HCT116 (cell line): ENCODE measurements at regions not wholly inside any gene's neighbourhood (a gene's known extent, or its start where the extent isn't known, plus 50 kb on each side); places are given as distances from the start of the nearest gene placed in this dataset.
A peak's percentile ranks its signal among the peaks of the same experiment; 100 is the strongest.

Experiments used
- ATAC-seq: fragments of 200-7000 bp; cut with Tn5 transposase; 2 replicates; pipeline ENCODE4 v1.9.1; 2020; ENCODE audit warnings: mild to moderate bottlenecking, moderate library complexity
- BruUV-seq: library from RNA; stranded (reverse); fragments of 400-500 nt; replicated peaks from 2 replicates; lab custom pipeline; 2021; lab: Mats Ljungman, UMichigan
- CTCF ChIA-PET: fragments of 300-600 bp; sonication (Branson Sonifier 250); formaldehyde crosslinking; loops from one replicate; lab custom pipeline; 2021; ENCODE audit warnings: antibody characterized with exemption; lab: Charles Lee
- POLR2A ChIA-PET: fragments of 300-600, 350-600 bp; sonication (Branson Sonifier 250); formaldehyde crosslinking; loops from one replicate; lab custom pipeline; 2021; ENCODE audit warnings: antibody characterized with exemption; lab: Charles Lee
- RAD21 ChIA-PET, 2 experiments: fragments of 300-600 bp; sonication (Branson Sonifier 250); formaldehyde crosslinking; loops; one replicate each; lab custom pipeline; 2023; ENCODE audit warnings: low total read pairs in 2 of 2; ENCODE audit not compliant: uncharacterized antibody in 2 of 2, unreplicated experiment in 2 of 2, low non-redundant PET in 1 of 2; lab: Charles Lee
- DNase-seq: peaks from one replicate; pipeline ENCODE4 v3.0.0-alpha.2; 2010; ENCODE audit warnings: low read depth, low spot score
- H2AFZ ChIP-seq: fragments of 200-600 bp; shearing (Covaris generic), sonication (generic); 2 replicates; pipeline ENCODE4 v1.6.1; 2017; ENCODE audit warnings: low read depth, mixed run types, mixed read lengths, antibody characterized with exemption, low read length; ENCODE audit not compliant: poor library complexity, severe bottlenecking
- H3K27ac ChIP-seq: 2 replicates; pipeline ENCODE4 v1.5.1; 2012; ENCODE audit warnings: low read depth, low read length
- H3K27me3 ChIP-seq: fragments of 200-600 bp; sonication (generic); 2 replicates; pipeline ENCODE4 v1.6.1; 2016; ENCODE audit warnings: mixed run types, low read length, mixed read lengths; ENCODE audit not compliant: insufficient read depth
- H3K36me3 ChIP-seq, 2 experiments: fragments of 200-500 bp in 1 of 2; fragments of 200-600 bp in 1 of 2; sonication (Bioruptor generic) in 1 of 2; sonication (generic) in 1 of 2; 2 replicates each; pipeline versions ENCODE4 v1.5.1 to v1.6.1; 2014 to 2016; ENCODE audit warnings: low read length in 2 of 2, inconsistent platforms in 1 of 2, mixed read lengths in 1 of 2, mixed run types in 1 of 2; ENCODE audit not compliant: insufficient read depth in 2 of 2, control insufficient read depth in 1 of 2
- H3K4me1 ChIP-seq, 2 experiments: fragments of 200-600 bp in 1 of 2; sonication (generic) in 1 of 2; 2 replicates each; pipeline versions ENCODE4 v1.5.1 to v1.6.1; 2012 to 2017; ENCODE audit warnings: low read length in 2 of 2, inconsistent platforms in 1 of 2, mild to moderate bottlenecking in 1 of 2, mixed read lengths in 1 of 2, mixed run types in 1 of 2, moderate library complexity in 1 of 2; ENCODE audit not compliant: insufficient read depth in 2 of 2, control insufficient read depth in 1 of 2
- H3K4me2 ChIP-seq: fragments of 200-600 bp; sonication (generic); 2 replicates; pipeline ENCODE4 v1.6.1; 2017; ENCODE audit warnings: mixed run types, low read length, mixed read lengths
- H3K4me3 ChIP-seq, 2 experiments: fragments of 200-600 bp in 1 of 2; sonication (generic) in 1 of 2; replicated peaks in 1 of 2; 2 replicates each; pipeline ENCODE4 v1.5.1; 2011 to 2016; ENCODE audit warnings: low read length in 2 of 2, control low read depth in 1 of 2, low read depth in 1 of 2, mild to moderate bottlenecking in 1 of 2, mixed read lengths in 1 of 2, mixed run types in 1 of 2
- H3K79me2 ChIP-seq: fragments of 200-600 bp; sonication (generic); 2 replicates; pipeline ENCODE4 v1.6.1; 2017; ENCODE audit warnings: mild to moderate bottlenecking, mixed run types, low read length, moderate library complexity, mixed read lengths; ENCODE audit not compliant: insufficient read depth
- H3K9ac ChIP-seq: fragments of 200-600 bp; sonication (generic); 2 replicates; pipeline ENCODE4 v1.6.1; 2016; ENCODE audit warnings: low read length, mixed read lengths
- H3K9me2 ChIP-seq: fragments of 200-600 bp; sonication (generic), shearing (Covaris generic); 2 replicates; pipeline ENCODE4 v1.6.1; 2017; ENCODE audit warnings: mixed run types, mild to moderate bottlenecking, moderate library complexity; ENCODE audit not compliant: insufficient read depth
- H3K9me3 ChIP-seq, 2 experiments: fragments of 200-500 bp in 1 of 2; fragments of 200-600 bp in 1 of 2; sonication (Bioruptor generic) in 1 of 2; sonication (generic) in 1 of 2; 2 replicates each; pipeline ENCODE4 v1.6.1; 2014 to 2017; ENCODE audit warnings: low read length in 2 of 2, mixed read lengths in 2 of 2, inconsistent platforms in 1 of 2, low read depth in 1 of 2, mild to moderate bottlenecking in 1 of 2, mixed run types in 1 of 2, moderate library complexity in 1 of 2; ENCODE audit not compliant: control insufficient read depth in 1 of 2, insufficient read depth in 1 of 2
- H4K20me1 ChIP-seq: fragments of 200-600 bp; sonication (generic), shearing (Covaris generic); 2 replicates; pipeline ENCODE4 v1.6.1; 2017; ENCODE audit warnings: mixed run types, mild to moderate bottlenecking, moderate library complexity; ENCODE audit not compliant: insufficient read depth
- CEBPB ChIP-seq: IDR thresholded peaks from 2 replicates; pipeline ENCODE4 v1.6.1; 2012; ENCODE audit warnings: low read depth
- EGR1 ChIP-seq: IDR thresholded peaks from 2 replicates; pipeline ENCODE4 v1.6.1; 2012; ENCODE audit warnings: low read depth
- ELF1 ChIP-seq: IDR thresholded peaks from 2 replicates; pipeline ENCODE4 v1.6.1; 2012; ENCODE audit warnings: low read depth, borderline replicate concordance
- EZH2phosphoT487 ChIP-seq: fragments of 200-600 bp; IDR thresholded peaks from 2 replicates; pipeline ENCODE4 v1.6.1; 2018; ENCODE audit warnings: antibody characterized with exemption, borderline replicate concordance
- FOSL1 ChIP-seq: IDR thresholded peaks from 2 replicates; pipeline ENCODE4 v1.6.1; 2012; ENCODE audit warnings: low read depth
- JUND ChIP-seq: IDR thresholded peaks from 2 replicates; pipeline ENCODE4 v1.6.1; 2012
- MAX ChIP-seq: IDR thresholded peaks from 2 replicates; pipeline ENCODE4 v1.6.1; 2012
- RAD21 ChIP-seq: IDR thresholded peaks from 2 replicates; pipeline ENCODE4 v1.6.1; 2012; ENCODE audit warnings: low read depth, mild to moderate bottlenecking
- SP1 ChIP-seq: IDR thresholded peaks from 2 replicates; pipeline ENCODE4 v1.6.1; 2012; ENCODE audit warnings: low read depth
- YY1 ChIP-seq: IDR thresholded peaks from 2 replicates; pipeline ENCODE4 v1.6.1; 2011; ENCODE audit warnings: low read length, low read depth, moderate library complexity, mild to moderate bottlenecking; ENCODE audit not compliant: insufficient replicate concordance; ENCODE audit errors: extremely low read depth
- ZFX ChIP-seq: fragments of 450-650 bp; IDR thresholded peaks from 2 replicates; pipeline ENCODE4 v1.6.1; 2017
- intact Hi-C: fragments of 100-400 bp; cut with micrococcal nuclease; formaldehyde crosslinking; loops from 2 replicates; pipeline ENCODE4 v1.10.0; 2022
- TF ChIP-seq, protein P1 (sequence below): IDR thresholded peaks from 2 replicates; pipeline ENCODE4 v1.6.1; 2012; ENCODE audit warnings: low read depth

- TF ChIP-seq FOSL1 (no peak), CEBPB (peak; percentile 63; the same call in 1 of the 2 replicates), ZFX (no peak), MAX (no peak), YY1 (no peak), RAD21 (no peak), EGR1 (no peak)
- no peak for DNase-seq
- no TSS peak for BruUV-seq
- Histone ChIP-seq H3K36me3 (no peaks in the 10 kb centered on the region), H3K4me2 (peak overlapping the region; percentile 36; the same call in 1 of the 2 replicates), H3K79me2 (no peaks in the 10 kb centered on the region), H3K4me1 (peaks cover 0 to 10% of the 10 kb centered on the region in 2 experiments; a peak in 2 of 4 replicates), H3K27me3 (no peaks in the 10 kb centered on the region), H3K27ac (no peak overlapping the region), H3K9me3 (no peaks in the 10 kb centered on the region), H3K9me2 (no peaks in the 10 kb centered on the region), H4K20me1 (no peaks in the 10 kb centered on the region), H2AFZ (no peak overlapping the region), H3K4me3 (no peak overlapping the region), H3K9ac (no peak overlapping the region)
- POLR2A ChIA-PET = no interaction called here
- intact Hi-C loops = no loop called here
- peak; percentile 46; the same call in 1 of the 2 replicates for ATAC-seq
- RAD21 ChIA-PET = no interaction called here
- CTCF ChIA-PET = no interaction called here
Measured at GRCh38 chr6:120211955-120212792, 862.6 kb upstream of the MAN1A1 start.

DNA sequence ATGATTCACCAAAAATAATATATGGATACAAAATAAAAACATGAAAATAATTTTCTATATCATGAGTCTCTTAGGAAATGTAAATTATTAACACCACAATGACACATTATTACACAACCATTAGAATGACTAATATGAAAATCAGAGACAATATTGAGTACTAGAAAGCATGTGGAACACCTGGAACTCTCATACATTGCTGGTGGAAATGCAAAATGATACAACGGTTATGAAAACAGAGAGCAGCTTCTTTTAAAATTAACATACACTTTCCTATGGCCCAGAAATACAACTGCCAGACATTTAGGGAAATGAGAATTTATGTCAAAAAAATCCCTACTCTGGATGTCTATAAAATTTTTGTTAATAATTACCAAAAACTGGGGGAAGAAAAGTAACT, 853.3 kb upstream of the MAN1A1 start:
- ChIA-PET RAD21 (no interaction called here), CTCF (no interaction called here), POLR2A (no interaction called here)
- no TSS peak for BruUV-seq
- Histone ChIP-seq H4K20me1 (no peaks in the 10 kb centered on the region; the same call in 1 of the 2 replicates), H3K9me3 (no peaks in the 10 kb centered on the region), H3K27ac (no peak overlapping the region), H3K36me3 (no peaks in the 10 kb centered on the region), H3K4me2 (no peak overlapping the region), H3K79me2 (no peaks in the 10 kb centered on the region), H3K4me3 (no peak overlapping the region), H2AFZ (no peak overlapping the region), H3K4me1 (no peaks in the 10 kb centered on the region), H3K9ac (no peak overlapping the region), H3K27me3 (no peaks in the 10 kb centered on the region), H3K9me2 (no peaks in the 10 kb centered on the region)
- intact Hi-C loops = no loop called here
- no peak for ATAC-seq
- TF ChIP-seq ELF1 = no peak
- TF ChIP-seq JUND = no peak
- no peak for TF ChIP-seq EZH2phosphoT487
- TF ChIP-seq, protein P1, sequence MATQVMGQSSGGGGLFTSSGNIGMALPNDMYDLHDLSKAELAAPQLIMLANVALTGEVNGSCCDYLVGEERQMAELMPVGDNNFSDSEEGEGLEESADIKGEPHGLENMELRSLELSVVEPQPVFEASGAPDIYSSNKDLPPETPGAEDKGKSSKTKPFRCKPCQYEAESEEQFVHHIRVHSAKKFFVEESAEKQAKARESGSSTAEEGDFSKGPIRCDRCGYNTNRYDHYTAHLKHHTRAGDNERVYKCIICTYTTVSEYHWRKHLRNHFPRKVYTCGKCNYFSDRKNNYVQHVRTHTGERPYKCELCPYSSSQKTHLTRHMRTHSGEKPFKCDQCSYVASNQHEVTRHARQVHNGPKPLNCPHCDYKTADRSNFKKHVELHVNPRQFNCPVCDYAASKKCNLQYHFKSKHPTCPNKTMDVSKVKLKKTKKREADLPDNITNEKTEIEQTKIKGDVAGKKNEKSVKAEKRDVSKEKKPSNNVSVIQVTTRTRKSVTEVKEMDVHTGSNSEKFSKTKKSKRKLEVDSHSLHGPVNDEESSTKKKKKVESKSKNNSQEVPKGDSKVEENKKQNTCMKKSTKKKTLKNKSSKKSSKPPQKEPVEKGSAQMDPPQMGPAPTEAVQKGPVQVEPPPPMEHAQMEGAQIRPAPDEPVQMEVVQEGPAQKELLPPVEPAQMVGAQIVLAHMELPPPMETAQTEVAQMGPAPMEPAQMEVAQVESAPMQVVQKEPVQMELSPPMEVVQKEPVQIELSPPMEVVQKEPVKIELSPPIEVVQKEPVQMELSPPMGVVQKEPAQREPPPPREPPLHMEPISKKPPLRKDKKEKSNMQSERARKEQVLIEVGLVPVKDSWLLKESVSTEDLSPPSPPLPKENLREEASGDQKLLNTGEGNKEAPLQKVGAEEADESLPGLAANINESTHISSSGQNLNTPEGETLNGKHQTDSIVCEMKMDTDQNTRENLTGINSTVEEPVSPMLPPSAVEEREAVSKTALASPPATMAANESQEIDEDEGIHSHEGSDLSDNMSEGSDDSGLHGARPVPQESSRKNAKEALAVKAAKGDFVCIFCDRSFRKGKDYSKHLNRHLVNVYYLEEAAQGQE = no peak
- TF ChIP-seq SP1 = no peak
- no peak for TF ChIP-seq EGR1
- DNase-seq = no peak
